Loucy (cell line): ENCODE measurements at regions not wholly inside any gene's neighbourhood (a gene's known extent, or its start where the extent isn't known, plus 50 kb on each side); places are given as distances from the start of the nearest gene placed in this dataset.

Experiments used
- EZH2phosphoT487 ChIP-seq: fragments of 200-600 bp; IDR thresholded peaks from 2 replicates; pipeline ENCODE4 v1.6.1; 2018; ENCODE audit warnings: antibody characterized with exemption, mild to moderate bottlenecking, moderate library complexity, borderline replicate concordance
- TF ChIP-seq, protein P1 (sequence below): fragments of 200-600 bp; sonication (generic); conservative IDR thresholded peaks from 2 replicates; pipeline ENCODE4 v1.5.1; 2014; ENCODE audit warnings: mild to moderate bottlenecking, antibody characterized with exemption, low read length

DNA sequence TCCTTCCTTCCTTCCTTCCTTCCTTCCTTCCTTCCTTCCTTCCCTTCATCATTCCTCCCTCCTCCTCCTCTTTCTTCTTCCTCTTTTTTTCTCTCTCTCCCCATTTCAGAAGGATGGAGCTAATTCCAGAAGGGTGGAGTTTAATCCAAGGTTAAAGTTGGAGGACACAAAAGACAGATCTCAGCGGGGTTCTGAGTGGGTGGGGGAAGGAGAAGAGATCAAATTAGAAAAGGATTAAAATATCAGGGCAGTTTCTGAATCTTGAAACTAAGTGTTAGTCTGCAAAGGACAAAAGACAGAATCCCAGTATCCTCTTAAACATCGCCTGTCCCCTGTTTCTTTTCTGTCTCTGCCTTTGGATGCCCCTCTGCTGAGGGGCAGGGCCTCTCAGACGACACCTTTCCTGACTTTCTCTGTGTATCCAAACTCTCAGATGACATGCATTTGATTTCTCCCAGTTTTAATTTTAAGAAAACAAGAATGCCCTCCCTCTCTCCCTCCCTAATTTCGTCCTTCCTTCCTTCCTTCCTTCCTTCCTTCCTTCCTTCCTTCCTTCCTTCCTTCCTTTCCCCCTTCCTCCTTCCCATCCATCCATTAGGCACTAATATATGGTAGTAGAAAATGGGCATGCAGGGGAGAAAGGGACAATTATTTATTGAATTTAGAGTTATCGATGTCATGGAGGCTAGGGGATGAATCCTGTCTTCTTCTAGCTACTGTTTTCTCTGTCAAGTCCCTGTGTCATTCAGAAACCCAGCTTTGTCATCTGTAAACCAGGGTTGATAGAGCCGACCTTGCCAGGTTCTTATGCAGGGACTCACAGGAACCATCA is 269.1 kb downstream of the VRK1 start:
- TF ChIP-seq, protein P1, sequence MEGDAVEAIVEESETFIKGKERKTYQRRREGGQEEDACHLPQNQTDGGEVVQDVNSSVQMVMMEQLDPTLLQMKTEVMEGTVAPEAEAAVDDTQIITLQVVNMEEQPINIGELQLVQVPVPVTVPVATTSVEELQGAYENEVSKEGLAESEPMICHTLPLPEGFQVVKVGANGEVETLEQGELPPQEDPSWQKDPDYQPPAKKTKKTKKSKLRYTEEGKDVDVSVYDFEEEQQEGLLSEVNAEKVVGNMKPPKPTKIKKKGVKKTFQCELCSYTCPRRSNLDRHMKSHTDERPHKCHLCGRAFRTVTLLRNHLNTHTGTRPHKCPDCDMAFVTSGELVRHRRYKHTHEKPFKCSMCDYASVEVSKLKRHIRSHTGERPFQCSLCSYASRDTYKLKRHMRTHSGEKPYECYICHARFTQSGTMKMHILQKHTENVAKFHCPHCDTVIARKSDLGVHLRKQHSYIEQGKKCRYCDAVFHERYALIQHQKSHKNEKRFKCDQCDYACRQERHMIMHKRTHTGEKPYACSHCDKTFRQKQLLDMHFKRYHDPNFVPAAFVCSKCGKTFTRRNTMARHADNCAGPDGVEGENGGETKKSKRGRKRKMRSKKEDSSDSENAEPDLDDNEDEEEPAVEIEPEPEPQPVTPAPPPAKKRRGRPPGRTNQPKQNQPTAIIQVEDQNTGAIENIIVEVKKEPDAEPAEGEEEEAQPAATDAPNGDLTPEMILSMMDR: no peak
- TF ChIP-seq EZH2phosphoT487: no peak
